ENCODE measurements at regions not wholly inside any gene's neighbourhood (a gene's known extent, or its start where the extent isn't known, plus 50 kb on each side); places are given as distances from the start of the nearest gene placed in this dataset.
"Not testable (repeated sequence)": the region's sequence is repeated elsewhere in the genome, so short reads cannot be mapped to it uniquely, and the experiment has no call there.

DNA sequence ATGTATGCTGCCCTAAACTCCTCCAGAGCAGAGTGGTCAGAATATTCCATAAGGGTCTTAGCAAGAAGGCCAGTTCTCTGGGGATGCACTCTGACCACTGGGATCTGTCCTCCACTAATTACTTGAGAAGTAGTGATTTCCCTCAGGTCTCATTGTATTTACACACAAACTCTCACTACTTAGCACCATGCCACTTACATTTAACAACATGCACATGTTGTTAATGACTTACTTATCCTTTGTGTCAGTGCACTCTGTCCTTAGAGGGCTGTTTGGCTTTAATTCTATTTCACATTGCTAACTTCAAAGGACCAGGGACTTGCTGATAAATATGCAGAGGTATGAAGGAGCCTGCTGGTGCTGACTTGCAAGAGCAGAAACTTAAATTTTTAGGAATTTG lies 1415.5 kb upstream of the ACVR2A start:
- DNase-seq, result no peak

DNA sequence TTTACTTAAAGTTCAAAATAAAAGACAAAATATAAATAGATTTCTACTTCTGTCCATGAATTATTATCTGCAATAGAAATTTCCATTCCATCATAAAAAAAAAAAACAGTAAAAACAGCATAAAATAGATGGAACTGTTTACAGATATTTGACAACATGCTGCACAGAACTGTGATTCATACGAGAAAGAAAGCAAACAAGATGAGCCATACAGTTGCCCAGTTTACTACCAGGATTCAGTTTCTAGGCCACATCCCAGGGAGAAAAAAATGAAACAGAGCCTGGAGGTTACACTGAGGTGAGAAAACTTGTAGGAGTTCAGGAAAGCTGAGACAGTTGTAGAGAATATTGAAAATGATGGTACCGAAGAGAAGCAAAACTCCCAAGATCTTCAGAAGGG lies 1426.9 kb upstream of the ACVR2A start:
- DNase-seq, result no peak

DNA sequence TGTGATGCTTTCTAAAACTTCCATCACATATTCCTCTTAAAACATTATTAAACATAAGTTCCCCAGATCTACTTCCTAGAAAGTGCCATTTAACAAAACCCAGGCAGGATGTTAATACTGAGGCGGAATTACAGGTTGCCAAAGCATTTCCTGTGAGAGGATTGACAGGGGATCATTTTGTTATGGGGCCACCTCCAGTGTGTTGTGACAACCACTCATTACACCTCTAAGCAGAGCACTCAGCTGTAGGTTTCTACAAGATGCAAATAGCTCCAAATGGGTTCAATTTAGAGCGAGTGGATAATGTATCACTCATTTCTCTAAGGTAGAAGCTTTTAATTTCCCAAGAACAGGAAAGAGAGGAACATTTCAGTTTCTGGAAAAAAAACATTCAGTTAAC lies 1429.5 kb upstream of the ACVR2A start:
- DNase-seq, result no peak

DNA sequence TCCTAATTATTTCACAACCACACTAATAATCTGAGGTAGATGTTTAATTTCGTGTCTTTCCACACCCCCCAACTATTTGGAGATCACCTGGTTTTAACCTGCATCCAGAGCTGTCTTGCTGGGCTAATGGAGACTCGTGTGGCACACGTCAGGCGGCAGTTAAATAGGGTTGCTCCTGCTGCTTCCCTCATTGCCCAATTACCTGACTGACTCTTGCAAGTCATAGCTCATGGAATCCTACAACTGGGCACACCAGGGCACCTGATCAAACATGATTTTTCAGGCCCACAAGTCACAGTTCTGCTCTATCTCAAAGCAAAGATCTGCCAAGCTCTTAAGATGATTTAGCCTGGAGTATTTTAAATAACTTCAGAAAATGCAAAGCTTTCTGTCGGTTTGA lies 1430.4 kb upstream of the ACVR2A start:
- DNase-seq, result no peak

DNA sequence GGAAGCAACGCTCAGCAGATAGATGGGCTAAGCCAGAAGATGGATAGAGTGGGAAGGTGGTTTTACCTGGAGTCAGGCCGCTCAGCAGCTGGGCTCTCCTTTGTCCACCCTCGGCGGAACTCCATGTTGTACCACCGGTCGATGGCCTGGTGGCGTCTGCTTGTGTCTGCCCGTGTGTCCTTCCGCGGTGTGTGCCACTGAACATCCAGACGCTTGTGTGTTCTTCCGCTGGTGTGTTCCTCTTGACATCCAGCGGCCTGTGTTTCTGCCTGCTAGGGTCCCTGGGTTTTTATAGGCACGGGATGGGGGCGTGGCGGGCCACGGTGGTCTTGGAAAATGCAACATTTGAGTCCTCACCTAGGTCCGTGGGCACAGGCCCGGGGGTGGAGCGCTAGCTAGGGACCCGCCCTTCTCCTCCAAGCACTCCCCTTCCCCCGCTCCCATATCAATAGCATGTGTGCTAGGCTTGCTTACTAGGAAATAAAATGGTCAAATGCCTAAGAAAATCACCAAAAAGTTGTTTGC lies 1431.7 kb upstream of the ACVR2A start:
- no peak for DNase-seq

DNA sequence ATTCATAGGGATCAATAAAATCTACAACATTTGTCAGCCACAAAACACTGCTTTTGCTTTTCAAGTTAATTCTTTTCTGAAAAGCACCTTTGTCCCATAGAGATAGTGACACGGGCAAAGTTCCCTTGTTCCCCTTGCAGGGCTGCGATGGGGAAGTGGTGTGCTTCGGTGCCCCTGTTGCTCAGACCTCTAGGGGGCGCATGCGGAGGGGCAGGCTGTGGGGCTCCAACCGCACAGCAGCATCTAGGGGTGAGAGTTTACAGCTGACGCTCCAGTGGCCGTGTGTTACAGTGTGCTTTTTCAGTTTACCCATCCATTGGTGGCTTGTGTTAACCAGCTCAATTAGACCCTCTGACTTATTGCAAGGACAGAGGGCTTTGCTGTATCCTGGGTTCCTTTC lies 1432.2 kb upstream of the ACVR2A start:
- DNase-seq, result no peak

DNA sequence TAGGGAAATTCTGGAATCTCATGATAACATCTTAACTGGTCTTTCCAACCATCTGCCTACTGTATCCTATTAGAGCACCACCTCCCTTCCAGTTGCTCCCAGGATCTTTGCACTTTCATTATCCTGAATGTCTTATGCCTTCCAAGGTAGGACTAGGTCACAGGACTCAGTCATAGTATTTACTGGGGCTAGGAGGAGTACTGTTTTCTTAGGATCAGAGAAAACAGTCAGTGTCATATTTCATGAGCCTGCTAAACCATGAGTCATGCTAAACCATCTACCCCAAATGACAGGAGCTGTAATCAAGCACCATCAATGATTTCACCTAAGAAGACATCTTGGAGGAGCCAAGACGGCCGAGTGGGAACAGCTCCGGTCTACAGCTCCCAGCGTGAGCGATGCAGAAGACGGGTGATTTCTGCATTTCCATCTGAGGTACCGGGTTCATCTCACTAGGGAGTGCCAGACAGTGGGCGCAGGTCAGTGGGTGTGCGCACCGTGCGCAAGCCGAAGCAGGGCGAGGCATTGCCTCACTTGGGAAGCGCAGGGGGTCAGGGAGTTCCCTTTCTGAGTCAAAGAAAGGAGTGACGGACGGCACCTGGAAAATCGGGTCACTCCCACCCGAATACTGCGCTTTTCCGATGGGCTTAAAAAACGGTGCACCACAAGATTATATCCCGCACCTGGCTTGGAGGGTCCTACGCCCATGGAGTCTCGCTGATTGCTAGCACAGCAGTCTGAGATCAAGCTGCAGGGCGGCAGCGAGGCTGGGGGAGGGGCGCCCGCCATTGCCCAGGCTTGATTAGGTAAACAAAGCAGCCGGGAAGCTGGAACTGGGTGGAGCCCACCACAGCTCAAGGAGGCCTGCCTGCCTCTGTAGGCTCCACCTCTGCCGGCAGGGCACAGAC lies 1439.2 kb upstream of the ACVR2A start:
- peak; percentile 62 for DNase-seq

DNA sequence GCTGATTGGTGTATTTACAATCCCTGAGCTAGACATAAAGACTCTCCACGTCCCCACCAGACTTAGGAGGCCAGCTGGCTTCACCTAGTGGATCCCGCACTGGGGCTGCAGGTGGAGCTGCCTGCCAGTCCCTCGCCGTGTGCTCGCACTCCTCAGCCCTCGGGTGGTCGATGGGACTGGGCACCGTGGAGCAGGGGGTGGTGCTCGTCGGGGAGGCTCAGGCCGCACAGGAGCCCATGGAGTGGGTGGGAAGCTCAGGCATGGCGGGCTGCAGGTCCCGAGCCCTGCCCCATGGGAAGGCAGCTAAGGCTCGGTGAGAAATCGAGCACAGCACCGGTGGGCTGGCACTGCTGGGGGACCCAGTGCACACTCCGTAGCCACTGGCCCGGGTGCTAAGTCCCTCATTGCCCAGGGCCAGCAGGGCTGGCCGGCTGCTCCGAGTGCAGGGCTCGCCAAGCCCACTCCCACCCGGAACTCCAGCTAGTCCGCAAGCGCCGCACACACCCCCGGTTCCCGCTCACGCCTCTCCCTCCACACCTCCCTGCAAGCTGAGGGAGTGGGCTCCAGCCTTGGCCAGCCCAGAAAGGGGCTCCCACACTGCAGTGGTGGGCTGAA lies 1441.2 kb upstream of the ACVR2A start:
- DNase-seq, result not testable (repeated sequence)

DNA sequence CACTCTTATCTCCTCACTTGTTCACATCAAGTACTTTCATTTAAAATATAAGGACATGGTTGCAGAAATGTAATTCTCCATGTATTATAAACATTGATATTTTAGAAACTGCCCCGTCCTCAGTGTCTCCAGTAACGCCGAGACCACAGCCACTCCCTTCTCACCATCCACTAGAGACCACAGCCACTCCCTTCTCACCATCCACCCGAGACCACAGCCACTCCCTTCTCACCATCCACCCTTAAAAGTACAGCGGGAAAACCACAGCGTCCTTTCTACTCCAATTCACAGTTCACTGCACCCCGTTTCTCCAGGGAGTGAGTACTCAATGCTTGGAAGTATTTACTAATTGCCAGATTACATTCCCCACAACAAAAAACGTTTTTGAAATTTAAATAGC lies 1452.2 kb upstream of the ACVR2A start:
- no peak for DNase-seq

DNA sequence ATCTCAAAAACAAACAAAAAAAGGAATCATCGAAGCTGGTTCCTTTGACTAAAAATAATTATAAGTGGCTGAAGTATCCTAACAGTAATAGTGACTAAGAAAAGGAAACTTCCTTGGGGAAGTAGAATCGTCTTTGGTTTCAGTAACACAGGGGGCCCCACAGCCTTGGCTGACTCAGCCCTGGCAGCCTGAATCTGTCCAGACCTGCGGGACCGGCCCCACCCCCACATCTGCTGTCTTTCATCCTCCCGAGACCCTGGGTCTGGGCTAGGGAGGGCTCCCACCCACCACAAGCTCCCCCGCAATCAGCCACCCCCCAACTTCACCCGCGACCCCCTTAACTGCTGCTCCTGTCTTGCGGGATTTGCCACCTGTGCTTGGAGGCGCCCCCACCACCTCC lies 1452.6 kb upstream of the ACVR2A start:
- DNase-seq, result peak; percentile 28

DNA sequence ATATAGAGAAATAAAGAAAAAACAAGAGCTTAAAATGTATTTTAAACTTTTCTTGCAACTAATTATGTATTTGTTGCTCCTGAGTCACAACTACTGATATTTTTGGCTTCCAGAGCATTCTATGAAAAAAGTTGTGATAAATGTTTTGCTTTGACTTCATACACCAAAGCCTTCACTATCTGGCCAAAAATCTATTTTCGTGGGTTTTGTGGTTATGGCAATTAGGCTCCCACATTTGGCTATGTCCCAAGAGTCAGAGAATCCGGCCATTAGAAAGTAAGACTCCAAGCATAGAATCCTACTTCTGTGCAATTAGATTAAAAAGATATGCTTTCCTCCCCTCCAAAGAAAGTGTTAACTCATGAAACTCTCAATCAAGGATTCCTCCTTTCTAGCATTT lies 1456.1 kb upstream of the ACVR2A start:
- DNase-seq, result no peak

DNA sequence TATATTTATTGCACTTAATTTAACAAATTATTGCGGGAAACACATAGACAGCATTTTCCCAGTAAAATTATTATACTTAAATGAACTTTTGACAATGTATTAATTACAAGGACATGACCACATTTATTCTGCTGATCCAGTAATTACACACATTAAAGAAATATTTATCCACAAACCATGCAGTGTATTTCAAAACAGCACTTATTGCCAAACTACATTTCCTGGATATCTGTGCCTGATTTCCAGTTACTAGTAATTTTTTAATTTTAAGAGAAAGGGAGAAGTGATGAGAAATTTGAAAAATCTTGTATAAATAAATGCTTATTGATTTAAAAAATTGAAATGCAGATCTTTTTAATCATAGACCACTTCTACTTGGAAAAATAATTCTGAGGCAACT lies 1458.7 kb upstream of the ACVR2A start:
- DNase-seq, result no peak

DNA sequence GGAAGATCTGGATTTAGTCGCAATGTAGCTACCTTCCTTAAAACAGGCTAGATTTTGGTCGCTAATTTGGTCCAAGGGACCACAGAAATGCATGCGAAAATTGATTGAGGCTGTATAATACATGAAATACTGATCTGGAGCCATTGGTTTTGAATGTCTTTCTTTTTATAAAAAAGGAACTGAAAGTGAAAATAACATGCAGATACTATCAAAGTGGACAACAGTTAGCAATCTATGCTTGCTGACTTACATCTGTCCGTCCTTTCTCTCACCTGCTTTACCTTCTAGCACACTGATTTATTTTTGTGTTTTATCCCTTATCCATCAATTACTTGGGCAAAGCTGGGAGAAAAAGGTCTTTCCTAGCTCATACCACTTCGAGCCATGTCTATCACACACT lies 1459.8 kb upstream of the ACVR2A start:
- DNase-seq, result no peak

DNA sequence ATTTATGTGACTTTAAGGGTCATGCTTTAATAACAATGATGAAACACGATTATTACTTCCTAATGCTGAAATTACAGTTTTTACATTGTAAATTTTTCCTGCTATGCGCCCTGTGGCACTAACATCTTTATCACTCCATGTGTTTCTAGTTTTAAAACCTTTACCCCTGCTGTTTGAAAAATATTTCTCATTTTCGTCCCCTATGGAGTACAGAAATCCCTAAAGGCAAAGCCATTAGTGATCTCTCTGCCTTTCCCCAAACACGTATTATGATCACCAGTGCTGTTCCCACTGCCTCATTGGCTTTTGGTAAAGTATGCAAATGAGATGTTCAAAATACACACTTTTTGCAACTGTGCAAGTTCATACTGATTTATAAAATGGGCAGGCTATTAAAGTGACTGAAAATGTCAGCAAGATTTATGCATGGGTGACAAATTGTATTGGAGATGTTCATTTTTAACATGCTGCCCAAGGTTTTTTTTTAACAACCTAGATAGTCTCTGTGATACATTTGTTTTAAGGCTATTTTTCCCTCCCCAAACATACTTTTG lies 1468.2 kb upstream of the ACVR2A start:
- DNase-seq, result no peak

DNA sequence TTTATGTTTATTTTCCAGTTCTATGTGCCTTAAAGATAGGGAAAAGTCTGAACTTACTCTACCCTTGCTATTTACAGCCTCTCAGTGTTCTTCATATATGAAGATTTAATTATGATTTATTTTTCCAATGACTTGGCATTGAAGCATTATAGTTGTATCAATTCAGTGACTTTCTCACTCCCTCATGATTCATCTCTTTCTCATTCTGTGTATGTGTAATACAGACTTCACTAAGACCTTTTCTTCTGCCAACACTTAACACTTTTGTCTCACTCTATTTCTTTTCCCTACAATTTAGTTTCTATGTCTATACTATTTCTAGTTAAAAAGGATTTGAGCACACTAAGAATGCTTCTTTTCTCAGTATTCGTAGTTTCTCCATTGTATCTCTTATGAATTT lies 1470.3 kb upstream of the ACVR2A start:
- DNase-seq, result no peak

DNA sequence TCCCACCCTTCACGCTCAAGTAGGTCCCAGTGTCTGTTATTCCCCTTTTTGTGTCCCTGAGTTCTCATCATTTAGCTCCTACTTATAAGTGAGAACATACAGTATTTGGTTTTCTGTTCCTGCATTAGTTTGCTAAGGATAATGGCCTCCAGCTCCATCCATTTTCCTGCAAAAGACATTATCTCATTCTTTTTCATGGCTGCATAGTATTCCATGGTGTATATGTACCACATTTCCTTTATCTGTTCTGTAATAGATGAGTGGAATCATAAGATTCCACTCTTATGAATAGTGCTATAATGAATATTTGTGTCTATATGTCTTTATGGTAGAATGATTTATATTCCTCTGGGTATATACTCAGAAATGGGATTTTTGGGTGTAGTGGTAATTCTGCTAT lies 1473.5 kb upstream of the ACVR2A start:
- not testable (repeated sequence) for DNase-seq

DNA sequence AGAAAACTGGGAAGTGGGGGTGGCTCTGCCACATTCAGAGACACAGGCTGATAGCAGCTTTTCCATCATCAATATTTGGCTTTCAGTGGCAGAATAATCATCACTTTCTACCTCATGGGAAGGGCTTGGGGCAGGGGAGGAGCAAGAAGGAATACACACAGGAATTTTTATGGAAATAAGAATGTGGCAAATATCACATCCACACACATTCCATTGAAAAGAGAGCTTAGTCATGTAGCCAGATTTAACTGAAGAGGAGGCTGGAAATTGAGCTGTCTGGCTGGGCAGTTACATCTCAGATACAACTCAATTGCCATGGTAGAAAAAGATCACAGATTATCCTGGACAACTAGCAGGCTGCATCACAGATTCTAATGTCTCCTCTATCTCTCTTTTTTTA lies 1474.0 kb upstream of the ACVR2A start:
- no peak for DNase-seq

DNA sequence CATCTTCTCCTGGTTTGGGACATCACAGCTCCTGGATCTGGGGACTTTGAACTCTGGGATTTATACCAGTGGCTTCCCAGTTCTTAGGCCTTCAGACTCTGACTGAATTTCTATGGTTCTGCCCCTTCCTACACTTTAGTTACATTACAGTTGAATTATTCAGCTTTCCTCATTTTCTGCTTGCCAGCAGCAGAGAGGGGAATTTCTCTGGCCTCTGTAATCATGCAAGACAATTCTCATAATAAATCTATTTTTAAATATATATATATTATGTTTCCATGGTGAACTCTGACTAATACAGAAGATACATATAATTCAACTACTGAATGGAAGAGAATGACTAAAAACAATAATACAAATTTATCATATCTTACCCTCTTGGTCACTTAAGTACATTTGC lies 1478.6 kb upstream of the ACVR2A start:
- no peak for DNase-seq

DNA sequence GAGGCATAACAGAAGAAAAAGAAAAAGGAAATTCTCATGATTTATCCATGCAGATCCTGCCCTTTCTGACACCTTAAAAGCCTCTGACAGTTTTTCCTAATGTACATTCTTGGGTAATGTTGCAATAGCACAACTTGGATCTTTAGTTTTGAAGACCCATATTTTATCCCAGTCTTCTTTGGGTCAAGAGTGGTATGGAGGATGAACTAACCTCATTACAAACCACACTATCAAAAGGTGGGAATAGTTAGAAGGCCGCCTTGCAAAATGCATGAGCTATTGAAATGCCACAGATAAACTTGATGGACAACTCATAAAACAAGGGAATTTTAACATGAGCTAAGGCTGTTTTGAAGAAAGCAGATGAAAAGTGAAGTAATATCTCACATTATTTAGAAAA lies 1479.8 kb upstream of the ACVR2A start:
- DNase-seq, result no peak

DNA sequence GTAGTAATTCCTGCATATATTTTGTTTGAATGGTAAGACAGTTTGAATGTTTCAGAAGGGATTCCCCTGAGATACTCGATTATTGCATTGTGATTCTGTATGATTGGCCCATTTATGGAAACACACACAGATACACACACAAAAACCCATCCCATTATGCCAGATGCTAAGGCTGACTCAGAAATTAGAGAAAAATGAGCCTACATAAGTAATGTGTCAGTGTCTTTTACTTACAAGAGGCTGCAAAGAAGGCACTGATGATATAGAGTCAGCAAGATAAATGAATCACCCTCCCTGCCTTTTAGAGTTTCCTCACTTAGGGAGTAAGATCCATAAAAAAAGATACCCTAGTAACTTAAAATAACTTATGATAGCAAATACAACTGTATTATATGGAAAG lies 1481.1 kb upstream of the ACVR2A start:
- DNase-seq, result no peak

DNA sequence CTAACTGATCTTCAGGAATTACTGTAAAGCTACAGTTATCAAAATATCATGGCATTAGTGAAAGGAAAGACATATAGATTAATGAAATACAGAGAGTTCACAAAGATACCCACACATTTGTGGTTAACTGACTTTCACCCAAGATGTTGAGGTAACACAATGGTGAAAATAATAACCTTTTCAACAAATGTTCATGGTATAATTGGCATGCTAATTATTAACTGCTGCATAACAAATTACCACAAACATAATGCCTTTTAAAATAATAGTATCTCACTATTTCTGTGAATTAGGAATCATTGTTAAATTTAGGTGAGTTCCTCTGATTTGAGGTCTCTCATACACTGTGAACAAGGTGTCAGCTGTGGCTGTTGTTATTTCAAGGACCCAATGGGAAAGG lies 1493.1 kb upstream of the ACVR2A start:
- no peak for DNase-seq

DNA sequence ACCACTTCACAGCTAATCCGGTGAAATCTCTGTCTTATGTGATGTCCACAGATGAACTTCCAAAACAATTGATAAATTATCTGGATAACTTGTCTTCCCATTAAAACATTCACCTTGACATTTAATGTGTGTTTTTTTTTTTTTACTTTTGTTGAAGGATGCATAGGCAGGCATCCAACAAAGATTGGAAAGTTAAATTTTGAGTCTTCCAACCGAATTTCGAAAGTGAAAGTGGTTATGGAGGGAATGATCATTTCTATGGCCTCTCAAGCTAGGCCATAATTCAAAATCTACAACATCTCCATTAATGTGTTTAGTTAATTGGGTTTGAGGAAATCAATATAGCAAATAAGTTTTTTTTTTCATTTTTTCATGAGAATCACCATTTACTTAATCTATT lies 1495.5 kb upstream of the ACVR2A start:
- no peak for DNase-seq

DNA sequence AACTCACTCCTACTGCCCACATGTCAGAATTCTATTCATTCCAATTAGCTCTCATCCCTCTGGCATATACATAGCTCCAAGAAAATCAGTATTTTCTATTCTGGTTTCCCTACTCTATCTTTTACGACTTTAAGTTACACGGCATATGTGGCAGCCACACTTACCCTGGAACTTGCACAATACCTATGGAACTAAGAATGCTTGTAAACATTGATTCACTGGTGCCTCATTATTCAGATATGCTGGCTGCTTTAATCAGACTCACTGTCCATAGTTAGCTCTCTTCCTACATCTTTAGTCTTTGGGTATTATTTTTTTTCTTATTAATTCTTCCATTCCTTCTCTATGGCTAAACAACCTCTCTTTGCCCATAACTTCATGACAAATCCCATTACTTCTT lies 1519.9 kb upstream of the ACVR2A start:
- DNase-seq, result no peak

DNA sequence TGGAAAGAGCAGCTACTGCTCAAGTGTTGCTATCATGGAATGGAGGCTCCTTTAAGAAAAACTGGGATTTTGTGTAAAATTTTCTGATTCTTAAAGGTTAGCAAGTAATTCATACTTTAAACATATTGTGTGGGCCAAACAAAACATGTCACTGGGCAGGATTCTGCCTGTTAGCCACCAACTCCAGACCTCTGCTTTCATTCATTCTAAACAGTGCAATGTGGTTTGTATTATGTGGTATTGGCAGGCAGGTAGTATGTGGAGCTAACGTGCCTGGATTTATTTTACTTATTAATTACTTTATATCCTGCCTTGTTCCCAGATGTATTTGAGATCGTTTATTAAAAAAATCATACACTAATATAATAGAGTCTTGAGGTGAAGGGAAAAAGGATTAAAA lies 1521.3 kb upstream of the ACVR2A start:
- DNase-seq, result no peak

All from NCI-H2171 treated with DMSO at 0.1 percent for 48 hours (cell line).